HEK293 (cell line): ENCODE measurements at regions not wholly inside any gene's neighbourhood (a gene's known extent, or its start where the extent isn't known, plus 50 kb on each side); places are given as distances from the start of the nearest gene placed in this dataset.
"Not testable (repeated sequence)": the region's sequence is repeated elsewhere in the genome, so short reads cannot be mapped to it uniquely, and the experiment has no call there.

Experiments used
- CTCF ChIA-PET: fragments of 350-600 bp; formaldehyde crosslinking; extraction: SDS; loops from one replicate; lab custom pipeline; 2021; ENCODE audit warnings: antibody characterized with exemption; lab: Yijun Ruan, JAX
- POLR2A ChIA-PET: fragments of 300-600 bp; formaldehyde crosslinking; extraction: SDS; loops from one replicate; lab custom pipeline; 2020; ENCODE audit warnings: antibody characterized with exemption, inconsistent platforms; lab: Yijun Ruan, JAX
- H3K27ac ChIP-seq: fragments of 200-500 bp; sonication (Bioruptor generic); 2 replicates; pipeline ENCODE4 v1.5.1; 2014; ENCODE audit warnings: low read depth, low read length, control low read depth, inconsistent platforms; ENCODE audit errors: extremely low read depth
- H3K36me3 ChIP-seq, 2 experiments: fragments of 200-500 bp in 1 of 2; sonication (Bioruptor generic) in 1 of 2; 1 replicate in 1 of 2; 2 replicates in 1 of 2; pipeline ENCODE4 v1.5.1; 2014 to 2017; ENCODE audit warnings: inconsistent platforms in 2 of 2, low read length in 2 of 2; ENCODE audit not compliant: control insufficient read depth in 2 of 2, insufficient read depth in 1 of 2
- H3K4me1 ChIP-seq: fragments of 200-500 bp; sonication (Bioruptor generic); 2 replicates; pipeline ENCODE4 v1.5.1; 2014; ENCODE audit warnings: mild to moderate bottlenecking, low read length, inconsistent platforms; ENCODE audit not compliant: control insufficient read depth, insufficient read depth
- H3K4me3 ChIP-seq: 2 replicates; pipeline ENCODE4 v1.5.1; 2011; ENCODE audit warnings: low read depth, mild to moderate bottlenecking, control low read depth, low read length, moderate library complexity
- H3K9me3 ChIP-seq: fragments of 200-500 bp; sonication (Bioruptor generic); 2 replicates; pipeline ENCODE4 v1.5.1; 2014; ENCODE audit warnings: low read depth, low read length, inconsistent platforms; ENCODE audit not compliant: control insufficient read depth, insufficient read depth
- PRDM1 ChIP-seq: fragments of 450-650 bp; formaldehyde crosslinking; IDR thresholded peaks from 2 replicates; pipeline ENCODE4; 2016; ENCODE audit warnings: missing biosample characterization, missing genetic modification characterization
- ZNF24 ChIP-seq: fragments of 450-650 bp; formaldehyde crosslinking; IDR thresholded peaks from 2 replicates; pipeline ENCODE4 v1.5.1; 2016; ENCODE audit warnings: missing biosample characterization, missing genetic modification characterization
- ZNF324 ChIP-seq: fragments of 450-650 bp; formaldehyde crosslinking; IDR thresholded peaks from 2 replicates; pipeline ENCODE4 v1.5.1; 2016; ENCODE audit warnings: missing biosample characterization, missing genetic modification characterization
- ZNF366 ChIP-seq: fragments of 450-650 bp; formaldehyde crosslinking; conservative IDR thresholded peaks from 2 replicates; pipeline ENCODE4 v1.5.1; 2016; ENCODE audit warnings: missing biosample characterization, missing genetic modification characterization
- ZNF785 ChIP-seq: fragments of 450-650 bp; formaldehyde crosslinking; IDR thresholded peaks from 2 replicates; pipeline ENCODE4 v1.5.1; 2016; ENCODE audit warnings: missing biosample characterization, missing genetic modification characterization
- TF ChIP-seq, protein P1 (sequence below): fragments of 450-650 bp; formaldehyde crosslinking; IDR thresholded peaks from 2 replicates; pipeline ENCODE4 v1.5.1; 2016; ENCODE audit warnings: missing biosample characterization, missing genetic modification characterization, low read depth

DNA sequence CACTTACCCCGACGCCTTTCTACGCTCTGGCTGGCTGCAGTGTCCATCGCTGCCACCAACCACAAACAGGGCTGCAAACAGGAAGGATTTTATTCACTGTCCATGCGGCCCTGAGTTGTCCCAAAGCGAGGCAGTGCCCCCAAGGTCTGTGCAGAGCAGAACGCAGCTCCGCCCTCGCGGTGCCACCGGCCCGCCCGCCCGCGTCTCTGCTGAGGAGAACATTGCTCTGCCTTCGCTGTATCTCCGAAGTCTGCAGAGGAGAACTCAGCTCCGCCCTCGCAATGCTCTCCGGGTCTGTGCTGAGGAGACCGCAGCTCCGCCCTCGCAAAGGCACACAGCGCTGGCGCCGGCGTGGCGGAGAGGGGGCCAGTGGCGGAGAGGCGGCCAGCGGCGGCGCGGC lies 645.1 kb downstream of the FAM72C start:
- H3K27ac ChIP-seq, POLR2A ChIA-PET, H3K36me3 ChIP-seq, CTCF ChIA-PET, H3K4me3 ChIP-seq, H3K4me1 ChIP-seq, H3K9me3 ChIP-seq: not testable (repeated sequence)

DNA sequence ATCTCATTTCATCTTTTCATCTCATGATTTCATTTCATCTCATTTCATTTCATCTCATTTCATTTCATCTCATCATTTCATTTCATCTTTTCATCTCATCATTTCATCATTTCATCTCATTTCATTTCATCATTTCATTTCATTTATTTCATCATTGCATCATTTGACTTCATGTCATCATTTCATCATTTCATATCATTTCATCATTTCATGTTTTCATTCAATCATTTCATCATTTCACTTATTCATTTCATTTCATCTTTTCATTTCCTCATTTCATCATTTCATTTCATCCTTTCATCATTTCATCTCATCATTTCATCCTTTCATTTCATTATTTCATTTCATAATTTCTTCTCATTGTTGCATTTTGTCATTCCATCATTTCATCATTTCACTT lies 660.6 kb downstream of the FAM72C start:
- H3K4me3 ChIP-seq, H3K36me3 ChIP-seq, H3K9me3 ChIP-seq, CTCF ChIA-PET, H3K4me1 ChIP-seq, POLR2A ChIA-PET, H3K27ac ChIP-seq: not testable (repeated sequence)
- TF ChIP-seq, protein P1, sequence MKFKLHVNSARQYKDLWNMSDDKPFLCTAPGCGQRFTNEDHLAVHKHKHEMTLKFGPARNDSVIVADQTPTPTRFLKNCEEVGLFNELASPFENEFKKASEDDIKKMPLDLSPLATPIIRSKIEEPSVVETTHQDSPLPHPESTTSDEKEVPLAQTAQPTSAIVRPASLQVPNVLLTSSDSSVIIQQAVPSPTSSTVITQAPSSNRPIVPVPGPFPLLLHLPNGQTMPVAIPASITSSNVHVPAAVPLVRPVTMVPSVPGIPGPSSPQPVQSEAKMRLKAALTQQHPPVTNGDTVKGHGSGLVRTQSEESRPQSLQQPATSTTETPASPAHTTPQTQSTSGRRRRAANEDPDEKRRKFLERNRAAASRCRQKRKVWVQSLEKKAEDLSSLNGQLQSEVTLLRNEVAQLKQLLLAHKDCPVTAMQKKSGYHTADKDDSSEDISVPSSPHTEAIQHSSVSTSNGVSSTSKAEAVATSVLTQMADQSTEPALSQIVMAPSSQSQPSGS (tag by site-specific recombination), result peak; percentile 86
- peak; percentile 83 for TF ChIP-seq ZNF366 (tag by site-specific recombination)
- peak; percentile 71 for TF ChIP-seq PRDM1 (tag by site-specific recombination)
- TF ChIP-seq ZNF324 (tag by site-specific recombination), result peak; percentile 70; the same call in 1 of the 2 replicates
- TF ChIP-seq ZNF785 (tag by site-specific recombination), result 0 out of 2 replicates have a peak, but pooled peaks have one; percentile 35
- peak; percentile 78 for TF ChIP-seq ZNF24 (tag by site-specific recombination)
